GM11168 (cell line): ENCODE measurements at regions not wholly inside any gene's neighbourhood (a gene's known extent, or its start where the extent isn't known, plus 50 kb on each side); places are given as distances from the start of the nearest gene placed in this dataset.
"Not testable (repeated sequence)": the region's sequence is repeated elsewhere in the genome, so short reads cannot be mapped to it uniquely, and the experiment has no call there.

Experiments used
- in situ Hi-C: fragments of 300-500 bp; cut with MboI; formaldehyde crosslinking; loops from one replicate; pipeline ENCODE4 v1.12.0; 2022; ENCODE audit warnings: low sequenced_read_pairs; ENCODE audit not compliant: unreplicated experiment

- in situ Hi-C loops = no loop called here
These were observed 133.6 kb downstream of the SOCS6 start for GRCh38 chr18:70422391-70422965.

GRCh38 chr18:70421471-70422390 is 132.9 kb downstream of the SOCS6 start:
- in situ Hi-C loops = no loop called here

DNA sequence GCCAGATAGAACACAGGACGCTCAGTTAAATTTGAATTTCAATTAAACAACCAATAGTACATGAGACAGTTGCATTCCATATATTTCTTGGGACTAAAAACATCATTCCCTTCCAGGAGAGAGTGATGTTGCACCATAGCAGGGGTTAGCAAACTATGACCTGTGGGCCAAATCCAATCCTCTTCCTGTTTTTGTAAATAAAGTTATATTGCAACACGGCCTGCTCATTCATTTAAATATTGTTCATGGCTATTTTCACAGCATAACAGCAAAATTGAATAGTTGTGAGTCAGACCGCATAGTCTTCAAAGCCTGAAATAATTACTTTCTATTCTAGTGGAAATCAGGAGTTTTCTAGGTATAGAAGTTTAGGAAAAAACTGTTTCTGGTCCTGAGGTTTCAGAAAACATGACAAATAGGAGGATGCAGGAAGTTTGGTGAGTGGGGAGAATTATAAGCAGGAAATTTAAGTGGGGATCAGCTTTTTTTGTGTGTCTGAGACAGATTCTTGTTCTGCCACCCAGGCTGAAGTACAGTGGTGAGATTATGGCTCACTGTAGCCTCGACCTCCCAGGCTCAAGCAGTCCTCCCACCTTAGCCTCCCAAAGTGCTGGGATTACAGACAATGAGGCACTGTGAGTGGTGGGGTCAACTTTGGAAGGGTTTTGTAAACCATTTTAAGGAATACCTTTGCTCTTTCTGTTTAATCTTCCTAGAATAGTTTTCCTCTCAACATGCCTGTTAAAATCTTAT is 131.5 kb downstream of the SOCS6 start:
- in situ Hi-C loops = no loop called here

GRCh38 chr18:70419526-70419925 is 130.7 kb downstream of the SOCS6 start:
- in situ Hi-C loops = no loop called here

DNA sequence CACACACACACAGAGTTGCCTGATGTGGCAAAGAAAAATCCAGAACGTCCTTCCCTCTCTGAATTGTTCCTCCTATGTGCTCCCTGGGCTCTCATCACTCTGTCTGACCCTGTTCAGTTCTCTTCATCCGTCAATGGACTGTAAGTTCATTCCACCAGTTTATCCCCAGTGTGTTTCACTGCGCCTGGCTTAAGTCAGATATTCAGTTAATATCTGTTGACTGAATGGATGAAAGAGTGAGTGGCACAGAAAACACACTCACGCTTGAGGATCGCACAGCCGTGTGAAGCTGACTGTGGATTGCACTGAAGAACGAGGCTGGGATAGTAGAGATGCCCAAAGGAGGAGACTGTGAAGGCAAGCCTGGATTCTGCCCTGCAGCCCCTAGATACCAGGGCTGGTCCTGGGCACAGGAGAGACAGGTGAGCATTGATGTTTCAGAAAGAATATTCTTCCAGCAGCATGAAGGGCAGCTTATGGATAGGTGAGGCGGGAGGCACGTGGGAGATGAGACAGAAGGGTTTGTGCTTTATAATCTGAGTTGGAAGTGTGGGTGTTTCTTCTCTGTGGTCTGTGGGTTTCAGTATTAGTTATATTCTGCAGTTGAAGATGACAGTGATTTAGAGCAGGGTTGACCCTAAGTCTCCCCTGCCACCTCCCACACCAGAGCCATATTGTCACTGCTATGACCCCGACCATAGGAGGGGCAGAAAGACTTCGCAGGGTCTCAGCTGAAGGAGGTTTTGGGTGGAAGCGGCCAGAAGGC is 129.9 kb downstream of the SOCS6 start:
- in situ Hi-C loops = no loop called here

DNA sequence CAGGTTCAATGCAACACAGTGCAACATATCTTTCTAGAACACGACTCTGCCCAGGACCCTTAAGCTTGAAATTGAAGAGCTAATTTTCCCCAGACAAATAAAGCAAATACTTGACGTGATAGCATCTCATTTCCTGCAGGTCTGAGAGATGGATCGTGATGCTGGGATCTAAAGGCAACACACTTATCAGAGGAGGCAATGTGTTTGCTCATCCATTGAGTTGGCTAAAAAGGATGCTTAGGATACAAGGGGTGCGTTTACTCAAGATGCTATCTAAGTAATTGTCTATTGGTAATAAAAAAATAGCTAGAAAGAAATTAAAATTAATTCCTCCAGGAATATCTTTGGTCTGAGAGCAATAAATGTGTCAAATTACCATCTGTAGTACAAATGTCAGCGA is 129.0 kb downstream of the SOCS6 start:
- in situ Hi-C loops = no loop called here

GRCh38 chr18:70416496-70416895 is 127.7 kb downstream of the SOCS6 start:
- in situ Hi-C loops = no loop called here

- in situ Hi-C loops = no loop called here
These were observed 127.1 kb downstream of the SOCS6 start for GRCh38 chr18:70415823-70416488.

- in situ Hi-C loops = no loop called here
These were observed 125.6 kb downstream of the SOCS6 start for GRCh38 chr18:70414315-70414900.

- in situ Hi-C loops = no loop called here
These were observed 124.6 kb downstream of the SOCS6 start for GRCh38 chr18:70413455-70413854.

GRCh38 chr18:70411876-70412435 is 123.1 kb downstream of the SOCS6 start:
- in situ Hi-C loops = no loop called here

GRCh38 chr18:70411307-70411706 is 122.5 kb downstream of the SOCS6 start:
- in situ Hi-C loops = no loop called here

DNA sequence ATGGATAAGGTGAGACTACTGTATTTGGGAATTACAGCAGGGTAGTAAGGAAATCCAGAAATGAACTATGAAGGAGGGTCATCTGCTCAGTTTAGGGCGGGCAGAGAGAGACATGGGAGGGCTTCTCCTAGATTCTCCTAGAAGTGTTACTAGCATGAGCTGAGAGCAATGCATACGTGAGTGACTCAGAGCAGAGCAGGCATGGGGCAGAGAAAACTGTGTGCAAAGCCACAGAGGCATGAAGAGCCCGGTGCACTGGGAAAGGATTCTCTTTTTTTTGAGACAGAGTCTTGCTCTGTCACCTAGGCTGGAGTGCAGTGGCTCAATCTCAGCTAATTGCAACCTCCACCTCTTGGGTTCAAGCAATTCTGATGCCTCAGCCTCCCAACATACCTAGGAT is 116.2 kb downstream of the SOCS6 start:
- in situ Hi-C loops = no loop called here

DNA sequence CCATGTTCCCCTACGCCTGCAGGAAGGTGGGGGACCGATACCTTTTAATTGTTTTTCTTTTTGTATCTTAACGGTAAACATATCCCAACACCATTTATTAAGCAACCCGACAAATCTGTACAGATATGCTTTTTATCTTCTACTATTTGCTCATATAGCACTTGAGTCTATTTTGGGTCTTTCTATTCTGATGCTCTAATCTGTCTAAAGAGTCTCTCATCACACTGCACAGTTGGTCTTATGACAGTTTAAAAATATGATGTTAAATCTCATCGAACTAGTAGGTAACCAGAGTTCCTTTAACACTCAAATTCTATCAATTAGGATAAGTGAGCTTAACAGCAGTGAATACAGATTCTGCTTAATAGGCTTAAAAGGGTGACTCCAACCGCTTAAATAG is 111.6 kb downstream of the SOCS6 start:
- in situ Hi-C loops = no loop called here

DNA sequence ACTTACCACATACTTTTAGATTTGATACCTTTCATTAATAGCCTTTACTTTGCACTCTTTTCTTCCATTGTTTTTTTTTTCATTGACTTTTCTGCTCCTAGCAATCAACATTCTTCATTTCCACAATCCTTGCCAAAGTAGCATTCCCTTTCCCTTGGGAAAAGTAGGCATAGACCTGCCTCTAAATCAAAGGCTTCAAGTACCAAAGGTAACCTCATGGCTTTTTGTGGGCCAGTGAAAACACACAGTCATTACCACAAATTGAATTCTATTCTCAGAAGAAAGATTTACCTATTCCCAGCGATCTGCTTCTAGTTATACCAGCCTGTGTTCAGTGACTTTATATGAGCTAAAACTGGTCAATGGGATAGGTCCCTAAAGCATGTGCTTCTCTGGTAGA is 109.2 kb downstream of the SOCS6 start:
- in situ Hi-C loops = no loop called here

DNA sequence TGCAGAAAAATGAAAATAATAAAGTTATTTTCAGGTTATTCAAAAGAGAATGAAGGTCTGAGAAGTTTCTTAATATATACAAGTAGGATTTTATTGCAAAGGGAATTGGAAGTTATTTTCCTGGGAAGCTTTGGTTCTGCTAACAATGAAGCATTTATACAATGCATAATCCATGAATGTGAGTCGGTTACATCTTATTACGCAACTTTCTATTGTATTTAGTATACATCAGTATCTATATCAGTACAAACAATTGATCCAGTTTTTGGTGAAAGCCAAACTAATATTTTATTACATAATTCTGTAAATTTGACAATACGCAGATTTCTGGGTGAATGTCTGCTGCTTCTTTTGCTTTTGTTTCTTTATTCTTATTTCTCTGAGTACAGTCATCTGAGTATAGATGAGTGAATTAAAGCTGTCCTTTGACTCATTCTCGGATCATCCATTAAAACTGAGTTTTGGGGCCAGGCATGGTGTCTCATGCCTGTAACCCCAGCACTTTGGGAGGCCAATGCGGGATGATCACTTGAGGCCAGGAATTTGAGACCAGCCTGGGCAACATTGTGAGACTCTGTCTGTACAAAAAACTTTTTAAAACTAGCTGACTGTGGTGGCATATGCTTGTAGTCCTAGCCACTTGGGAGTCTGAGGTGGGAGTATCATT is 108.5 kb downstream of the SOCS6 start:
- in situ Hi-C loops = no loop called here

DNA sequence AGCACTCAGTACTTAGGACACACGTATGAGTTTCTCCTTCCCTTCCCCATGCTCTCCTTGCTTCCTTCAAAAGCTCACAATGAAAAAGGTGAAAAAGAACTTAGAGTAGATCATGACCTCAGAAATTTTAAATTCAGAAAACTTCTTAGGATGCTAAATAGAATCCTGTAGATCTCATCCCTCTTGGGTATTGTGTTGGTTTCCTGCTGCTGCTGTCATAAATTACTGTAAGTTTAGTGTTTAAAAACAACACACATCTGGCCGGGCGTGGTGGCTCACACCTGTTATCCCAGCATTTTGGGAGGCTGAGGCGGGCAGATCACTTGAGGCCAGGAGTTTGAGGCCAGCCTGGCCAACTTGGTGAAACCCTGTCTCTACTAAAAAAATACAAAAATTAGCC is 106.9 kb downstream of the SOCS6 start:
- in situ Hi-C loops = not testable (repeated sequence)

GRCh38 chr18:70394672-70395071 is 105.8 kb downstream of the SOCS6 start:
- in situ Hi-C loops = no loop called here
